Activated CD8-positive, alpha-beta memory T cell treated with anti-CD3 and anti-CD28 coated beads for 36 hours (primary cell): ENCODE measurements at regions not wholly inside any gene's neighbourhood (a gene's known extent, or its start where the extent isn't known, plus 50 kb on each side); places are given as distances from the start of the nearest gene placed in this dataset.

Experiments
- CTCF ChIA-PET: fragments of 350-600 bp; sonication (Branson Sonifier 250); formaldehyde crosslinking; loops from one replicate; lab custom pipeline; 2021; ENCODE audit warnings: antibody characterized with exemption; lab: Charles Lee
- POLR2A ChIA-PET: fragments of 350-600 bp; sonication (Branson Sonifier 250); formaldehyde crosslinking; loops from one replicate; lab custom pipeline; 2021; ENCODE audit warnings: antibody characterized with exemption; lab: Charles Lee

DNA sequence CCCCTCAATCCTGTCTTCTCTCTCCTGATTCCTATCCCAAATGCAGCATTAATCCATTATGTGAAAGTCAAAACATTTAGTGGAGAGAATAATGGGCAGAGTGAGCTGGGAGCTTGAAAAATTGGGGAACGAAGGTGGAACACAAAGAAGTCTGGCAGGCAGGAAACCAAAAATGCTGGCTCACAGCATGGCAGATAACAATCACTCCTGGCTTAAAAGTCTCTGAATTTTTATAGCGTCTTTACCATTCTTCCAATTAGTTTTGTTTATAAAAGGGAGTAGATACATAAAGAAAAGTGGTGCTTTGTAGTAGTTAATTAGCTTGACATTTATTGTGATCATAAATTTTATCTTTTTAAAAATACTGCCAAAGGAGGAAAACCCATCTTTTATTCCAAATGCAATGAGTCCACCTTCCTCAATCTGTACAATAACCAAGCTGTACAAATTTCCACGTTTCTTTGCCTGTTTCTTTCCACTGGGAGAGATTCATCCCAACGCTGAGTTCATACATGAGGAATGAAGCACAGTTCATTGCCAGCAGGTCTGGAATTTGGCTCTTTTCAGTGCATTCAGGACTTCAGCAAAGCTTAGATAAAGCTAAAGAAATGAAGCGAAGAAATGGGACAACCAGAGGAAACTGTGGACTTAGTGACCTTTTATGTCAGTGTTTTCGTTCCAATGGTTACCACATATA lies 174.7 kb downstream of the HMHB1 start:
- POLR2A ChIA-PET = no interaction called here
- CTCF ChIA-PET = no interaction called here

DNA sequence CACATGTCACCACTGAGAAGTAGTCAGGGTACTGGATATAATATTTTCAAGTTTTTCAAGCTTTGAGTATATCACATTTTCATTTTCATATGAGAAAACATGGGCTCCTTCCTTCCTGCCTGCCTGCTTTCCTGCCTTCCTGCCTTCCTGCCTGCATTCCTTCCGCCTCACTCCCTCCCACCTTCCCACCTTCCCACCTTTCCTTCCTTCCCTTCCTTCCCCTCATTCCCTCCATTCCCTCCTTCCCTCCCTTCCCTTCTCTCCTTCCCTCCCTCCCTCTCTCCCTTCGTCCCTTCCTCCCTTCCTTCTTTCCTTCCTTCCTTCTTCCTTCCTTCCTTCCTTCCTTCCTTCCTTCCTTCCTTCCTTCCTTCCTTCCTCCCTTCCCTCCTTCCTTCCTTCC lies 175.3 kb downstream of the HMHB1 start:
- CTCF ChIA-PET = interaction anchor here (0.7 kb wide), 1 partner anchor 18 kb away, joined by 3 read pairs; no protein-coding TSS in a partner anchor
- POLR2A ChIA-PET = no interaction called here

DNA sequence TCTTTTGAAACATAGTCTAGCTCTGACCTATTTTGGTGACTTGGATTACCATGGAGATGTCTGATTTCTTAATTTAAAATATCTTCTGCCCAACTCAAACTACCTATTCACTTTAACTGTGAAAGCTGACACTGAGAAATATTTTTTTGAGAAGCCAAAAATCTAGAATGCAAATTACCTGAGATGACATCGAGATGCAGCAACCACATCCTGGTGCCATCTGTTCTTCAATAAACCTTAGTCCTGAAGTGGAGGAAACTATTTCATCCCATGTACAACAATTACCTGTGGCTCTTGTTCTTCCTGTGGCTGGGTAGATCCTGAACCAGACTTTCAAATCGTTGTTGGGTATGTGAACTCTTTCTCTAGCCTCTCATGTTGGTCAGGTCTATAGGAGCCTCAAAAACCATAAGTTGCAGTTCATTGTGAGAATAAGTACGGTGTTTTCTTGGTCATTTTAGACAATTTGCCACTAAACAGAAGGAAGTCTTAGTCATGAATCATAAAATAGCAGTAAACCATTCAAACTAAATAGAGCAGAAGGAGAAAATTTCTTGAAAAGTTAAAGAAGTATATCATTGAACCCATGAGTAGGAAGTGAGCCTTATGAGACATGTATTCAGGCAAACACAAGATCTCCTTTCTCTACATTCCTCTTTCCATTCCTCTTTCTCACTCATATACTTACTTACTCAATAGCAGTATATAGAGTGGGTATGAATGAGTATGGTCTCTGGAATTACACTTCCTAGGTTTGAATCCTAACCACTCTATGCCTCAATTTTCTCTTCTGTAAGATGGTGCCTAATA lies 176.0 kb downstream of the HMHB1 start:
- ChIA-PET CTCF (interaction anchor here (0.7 kb wide), 1 partner anchor 17 kb away, joined by 3 read pairs; no protein-coding TSS in a partner anchor), POLR2A (no interaction called here)

DNA sequence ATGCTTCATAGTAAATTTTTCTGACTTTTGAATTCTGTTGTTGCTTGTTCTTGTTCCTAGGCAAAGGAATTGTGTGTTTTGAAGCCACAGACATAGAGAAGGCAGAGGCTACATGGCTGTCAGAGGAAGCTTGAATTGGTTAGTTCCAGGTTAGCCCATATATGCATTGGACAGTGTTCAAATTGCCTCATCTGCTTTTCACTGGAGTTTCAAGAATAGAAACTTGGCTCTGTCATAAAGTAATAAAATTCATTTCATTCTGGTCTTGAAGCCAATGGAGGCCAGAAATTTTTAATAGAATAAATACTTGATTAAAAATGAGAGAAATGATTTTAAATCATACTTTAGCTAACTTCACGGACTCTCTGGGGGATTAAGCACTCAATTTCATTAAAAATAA lies 178.0 kb downstream of the YIPF5 start:
- ChIA-PET POLR2A (no interaction called here), CTCF (interaction anchor here (0.6 to 0.7 kb wide), 2 partner anchors 11 to 762 kb away, joined by 3 to 4 read pairs; no protein-coding TSS in a partner anchor)

DNA sequence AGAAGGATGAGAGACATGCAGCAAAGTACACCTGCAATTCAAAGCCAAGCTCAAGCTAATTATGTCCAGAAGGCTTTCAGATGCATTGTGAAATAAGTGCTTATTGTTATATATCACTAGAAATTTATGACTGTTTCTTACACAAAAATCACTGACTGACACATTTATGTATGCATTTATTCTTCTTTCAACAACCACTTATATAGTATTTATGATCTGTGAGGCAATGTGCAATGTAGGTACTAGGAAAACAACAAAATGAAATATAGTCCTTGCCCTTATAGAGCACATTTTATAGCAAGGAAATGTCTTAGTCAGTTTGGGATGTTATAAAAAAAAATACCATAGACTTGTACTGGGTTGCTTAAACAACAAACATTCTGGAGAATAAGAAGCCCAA lies 167.6 kb downstream of the YIPF5 start:
- CTCF ChIA-PET = no interaction called here
- POLR2A ChIA-PET = no interaction called here

DNA sequence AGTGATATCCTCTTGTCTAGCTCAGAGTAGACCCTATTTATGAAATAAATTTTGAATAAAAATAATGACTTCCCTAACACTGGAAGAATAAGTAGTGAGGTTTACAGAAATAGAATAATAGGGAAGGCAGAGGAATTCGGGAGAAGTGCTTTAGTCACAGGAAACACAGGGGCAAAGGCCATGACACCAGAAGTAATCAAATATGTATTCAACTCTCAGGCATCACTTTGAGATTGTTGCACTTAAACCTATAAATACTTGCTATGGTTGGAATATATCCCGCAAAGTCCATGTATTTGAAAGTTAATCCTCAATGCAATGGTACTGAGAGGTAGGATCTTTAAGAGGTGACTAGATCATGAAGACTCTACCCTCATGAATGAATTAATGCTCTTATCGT lies 166.8 kb downstream of the YIPF5 start:
- POLR2A ChIA-PET = no interaction called here
- CTCF ChIA-PET = no interaction called here

DNA sequence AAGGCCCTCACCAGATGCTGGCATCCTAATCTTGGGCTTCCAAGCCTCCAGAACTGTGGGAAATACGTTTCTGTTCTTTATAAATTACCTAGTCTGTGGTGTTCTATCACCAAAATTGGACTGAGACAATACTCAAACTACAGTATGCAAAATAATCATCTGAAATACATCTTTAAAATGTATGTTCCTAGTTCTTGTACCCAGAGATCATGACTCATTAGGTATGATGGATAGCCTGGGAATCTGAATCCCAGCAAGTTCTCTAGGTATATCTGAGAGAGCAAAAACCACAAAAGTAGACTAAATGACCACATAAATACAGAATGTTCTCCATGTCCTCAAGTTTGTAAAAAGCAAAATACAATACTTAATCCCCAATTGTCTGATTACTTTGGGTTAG lies 166.3 kb downstream of the YIPF5 start:
- ChIA-PET CTCF (no interaction called here), POLR2A (no interaction called here)

DNA sequence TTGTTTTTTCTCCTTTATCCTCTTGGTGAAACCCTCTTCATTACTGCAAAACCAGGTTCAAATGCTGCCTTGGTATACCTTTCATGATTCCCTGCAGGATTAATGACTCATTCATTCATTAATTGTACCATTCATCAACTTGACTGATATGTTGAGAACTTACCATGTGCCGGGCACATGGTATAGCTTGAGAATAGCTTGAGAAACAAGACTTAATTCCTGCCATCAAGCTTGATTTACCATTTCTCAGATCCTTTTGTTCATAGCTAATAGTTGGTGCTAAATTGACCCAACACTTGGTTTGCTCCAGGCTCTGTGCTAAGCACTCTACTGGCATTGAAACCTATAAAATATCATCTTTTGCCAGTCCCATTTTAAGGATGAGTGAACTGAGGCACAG lies 165.7 kb downstream of the YIPF5 start:
- CTCF ChIA-PET = interaction anchor here (0.6 kb wide), 1 partner anchor 17 kb away, joined by 3 read pairs; no protein-coding TSS in a partner anchor
- POLR2A ChIA-PET = no interaction called here

DNA sequence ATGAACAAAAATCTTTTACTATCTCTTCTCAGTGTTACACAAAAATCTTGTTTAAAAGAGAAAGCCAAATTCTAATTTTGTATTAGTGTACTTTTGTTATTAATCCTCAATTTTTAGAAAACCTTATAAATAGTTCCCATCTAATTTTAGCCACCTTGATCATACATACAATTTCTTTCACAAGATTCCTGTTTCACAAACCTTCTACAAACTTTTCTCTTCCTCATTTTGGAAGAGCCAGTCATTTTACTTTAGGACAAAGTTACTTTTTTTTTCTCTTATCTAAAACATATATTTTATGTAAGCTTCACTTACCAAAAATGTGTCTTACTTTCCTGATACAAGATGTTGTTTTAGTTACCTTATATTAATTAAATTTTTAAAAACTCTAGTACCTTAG lies 161.3 kb downstream of the YIPF5 start:
- CTCF ChIA-PET = no interaction called here
- POLR2A ChIA-PET = no interaction called here

DNA sequence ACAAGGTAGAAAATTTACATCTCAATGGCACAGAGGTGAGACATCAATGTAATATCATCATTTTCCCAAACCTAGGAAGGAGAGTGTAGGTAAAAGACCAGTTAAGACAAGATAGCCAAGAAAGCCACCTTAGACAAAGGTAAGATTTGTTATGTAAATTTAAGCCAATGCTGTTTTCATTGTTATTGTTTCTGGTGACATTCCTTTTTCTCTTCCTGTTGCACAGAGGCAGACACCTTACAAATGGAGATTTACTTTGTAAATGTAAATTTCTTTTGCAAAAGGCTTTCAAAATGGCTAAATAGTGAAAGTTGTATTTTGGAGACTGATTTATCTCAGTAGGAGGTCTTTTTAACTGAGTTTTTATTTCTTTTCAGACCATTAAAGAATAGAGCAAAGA lies 159.1 kb downstream of the YIPF5 start:
- ChIA-PET POLR2A (no interaction called here), CTCF (no interaction called here)

DNA sequence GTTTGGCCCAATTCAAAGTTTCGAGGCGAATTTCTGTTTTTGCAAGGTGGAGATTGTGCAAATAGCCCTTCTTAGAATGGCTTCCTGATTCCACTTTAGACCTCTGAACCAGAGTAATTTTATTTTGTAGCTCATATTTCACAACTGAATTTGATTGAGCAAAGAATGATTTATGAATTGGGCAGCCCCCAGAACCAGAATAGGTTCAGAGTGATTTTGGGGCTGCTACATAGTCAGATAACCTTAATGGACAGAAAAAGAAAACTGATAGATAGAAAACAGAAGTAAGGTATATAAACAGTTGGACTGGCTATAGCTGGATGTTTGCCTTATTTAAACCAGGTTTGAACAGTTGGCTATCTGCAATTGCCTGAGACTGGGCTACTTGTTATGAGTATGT lies 156.6 kb downstream of the YIPF5 start:
- POLR2A ChIA-PET = no interaction called here
- CTCF ChIA-PET = no interaction called here

DNA sequence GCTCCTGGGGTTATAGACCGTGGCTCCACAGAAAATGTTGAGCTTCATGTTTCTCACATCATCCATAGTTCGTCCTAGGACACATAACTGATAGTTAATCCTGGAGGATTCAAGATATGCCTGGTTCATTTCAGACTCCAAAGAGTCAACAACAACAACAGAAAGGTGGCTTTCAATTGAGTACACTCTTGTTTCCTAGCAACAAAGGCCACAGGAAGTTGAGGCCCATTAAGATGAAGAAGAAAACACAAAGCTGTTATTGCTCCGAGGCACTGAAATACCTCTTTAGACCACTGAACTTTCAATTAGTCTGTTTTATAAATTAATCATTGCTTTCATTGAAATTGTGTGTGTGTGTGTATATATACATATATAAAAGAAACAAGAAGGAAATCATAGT lies 154.5 kb downstream of the YIPF5 start:
- ChIA-PET CTCF (no interaction called here), POLR2A (no interaction called here)

DNA sequence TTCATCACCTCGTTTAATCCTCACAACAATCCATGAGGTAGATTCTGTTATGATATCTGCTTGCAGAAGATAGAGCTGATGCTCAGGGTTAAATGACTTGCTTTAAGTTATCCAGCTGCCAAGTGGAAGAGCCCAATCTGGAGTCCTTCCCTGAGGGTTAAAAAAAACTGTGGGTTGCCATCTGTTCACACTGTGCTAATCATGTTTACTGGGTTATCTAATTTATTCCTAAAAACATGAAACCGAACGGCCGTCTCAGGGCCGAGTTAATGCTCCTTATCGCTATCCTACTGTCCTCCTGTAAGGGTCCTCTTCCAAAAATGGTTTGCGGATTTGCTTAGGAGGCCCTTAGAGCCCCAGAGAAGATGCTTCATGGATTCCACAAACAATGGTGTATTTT lies 153.3 kb downstream of the YIPF5 start:
- ChIA-PET POLR2A (no interaction called here), CTCF (no interaction called here)

DNA sequence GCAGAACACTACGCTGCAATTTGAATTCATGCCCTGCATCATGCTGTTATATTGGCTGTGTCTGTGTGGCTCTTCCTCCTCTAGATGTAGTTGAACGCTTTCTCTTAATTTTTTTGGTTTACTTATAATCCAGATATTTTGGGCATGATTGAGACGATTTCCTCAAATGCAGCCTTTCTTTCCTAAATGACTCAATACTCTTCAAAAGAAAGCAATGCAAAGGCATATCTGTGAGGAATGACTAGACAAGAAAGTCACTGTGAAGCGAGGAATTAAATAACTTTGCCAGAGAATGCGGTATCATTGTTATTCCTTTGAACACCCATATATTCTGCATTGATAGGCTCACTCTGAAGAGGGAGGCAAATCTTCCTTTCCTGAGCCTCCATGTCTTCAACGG lies 152.8 kb downstream of the YIPF5 start:
- ChIA-PET CTCF (no interaction called here), POLR2A (no interaction called here)

DNA sequence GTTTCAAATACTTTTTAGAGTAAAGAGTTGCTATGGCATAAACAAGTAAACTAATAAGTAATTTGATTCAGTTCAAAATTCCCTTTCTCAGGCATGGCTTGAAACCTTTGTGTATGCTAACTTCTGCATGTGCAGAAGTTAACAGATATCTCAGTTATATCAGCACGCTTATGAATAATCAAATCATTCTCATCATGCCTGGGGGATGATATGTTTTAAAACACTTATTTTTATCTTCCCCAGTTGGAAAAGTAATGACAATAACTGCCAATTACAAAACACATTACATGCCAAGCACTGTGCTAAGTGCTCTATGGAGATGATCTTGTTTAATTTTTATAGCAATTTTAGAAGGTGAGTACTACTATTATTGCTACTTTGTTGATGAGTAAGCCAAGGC lies 146.4 kb downstream of the YIPF5 start:
- POLR2A ChIA-PET = no interaction called here

DNA sequence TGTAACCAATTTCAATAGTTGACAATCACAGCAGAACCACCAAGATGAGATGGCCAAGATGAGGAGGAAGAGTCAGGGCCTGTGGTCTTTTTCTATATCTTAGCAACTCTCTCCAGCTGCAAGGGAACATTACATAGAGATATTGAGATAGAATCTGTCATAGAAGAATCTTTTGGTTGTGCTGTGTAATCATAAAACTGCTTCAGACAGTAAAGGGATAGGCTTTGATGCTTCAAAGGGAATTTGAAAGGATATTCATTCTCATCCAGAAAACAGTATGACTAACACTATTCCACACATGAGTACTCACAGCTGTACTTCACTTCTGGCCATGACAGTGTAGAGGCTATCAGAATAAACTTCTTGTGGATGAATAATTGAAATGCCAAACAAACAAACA lies 145.9 kb downstream of the YIPF5 start:
- ChIA-PET CTCF (no interaction called here), POLR2A (no interaction called here)

More for the DNA sequence above, 146.4 kb downstream of the YIPF5 start:
- CTCF ChIA-PET = no interaction called here

DNA sequence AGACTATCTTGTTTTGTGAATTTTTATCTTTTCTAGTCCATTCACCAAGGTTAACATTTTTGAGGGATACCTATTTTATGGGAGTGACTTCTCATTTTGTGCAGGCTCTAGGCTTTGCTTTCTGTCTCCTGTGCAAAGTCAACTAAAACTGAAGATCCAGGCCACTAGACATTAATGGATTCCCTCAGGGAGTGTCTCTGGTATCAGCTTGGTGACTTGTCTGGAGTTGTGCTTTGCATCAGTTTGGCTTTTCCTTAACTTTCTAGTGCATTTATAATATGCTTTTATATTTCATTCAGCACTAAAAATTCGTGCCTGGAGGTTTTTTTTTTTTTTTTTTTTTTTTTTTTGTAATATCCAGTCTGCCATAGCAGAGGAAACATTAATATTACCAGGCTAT lies 144.2 kb downstream of the YIPF5 start:
- CTCF ChIA-PET = no interaction called here
- POLR2A ChIA-PET = no interaction called here

DNA sequence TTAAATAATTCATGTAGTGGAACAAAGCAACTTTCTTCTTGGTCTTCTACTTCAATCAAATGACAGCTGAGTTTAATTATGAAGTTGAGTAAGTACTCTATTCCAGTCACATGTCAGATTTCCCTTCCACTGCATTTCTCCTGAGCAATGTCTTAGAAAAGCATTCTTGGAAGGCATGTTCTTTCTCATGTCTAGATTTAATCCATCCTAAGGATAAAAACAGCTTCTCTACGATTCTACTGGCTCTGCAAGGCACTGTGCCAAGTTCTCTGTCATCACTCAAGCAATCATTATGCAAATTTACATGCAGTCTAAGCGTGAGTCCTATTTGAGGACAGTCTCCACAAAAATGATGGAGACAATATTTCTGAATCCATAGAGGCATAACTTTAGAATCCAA lies 142.4 kb downstream of the YIPF5 start:
- POLR2A ChIA-PET = no interaction called here

DNA sequence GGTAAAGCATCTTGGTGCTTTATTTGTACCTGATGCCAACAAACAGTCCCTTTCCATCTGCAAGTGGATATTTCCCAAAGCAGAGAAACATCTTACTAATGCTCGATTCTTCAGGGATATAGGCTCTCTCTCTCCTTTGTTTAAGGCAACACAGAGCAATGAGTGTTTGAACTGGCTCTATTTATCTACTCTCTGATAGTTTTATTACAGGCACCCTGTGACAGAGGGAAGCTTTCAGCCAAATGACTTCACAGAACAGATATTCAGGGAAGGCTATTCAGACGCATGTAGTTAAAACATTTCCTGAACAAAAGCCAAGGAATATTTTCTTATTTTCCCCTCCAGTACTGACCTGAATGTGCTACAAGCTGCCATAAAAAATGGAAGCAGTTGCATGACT lies 141.8 kb downstream of the YIPF5 start:
- POLR2A ChIA-PET = no interaction called here
- CTCF ChIA-PET = no interaction called here

More for the DNA sequence above, 142.4 kb downstream of the YIPF5 start:
- CTCF ChIA-PET = no interaction called here

DNA sequence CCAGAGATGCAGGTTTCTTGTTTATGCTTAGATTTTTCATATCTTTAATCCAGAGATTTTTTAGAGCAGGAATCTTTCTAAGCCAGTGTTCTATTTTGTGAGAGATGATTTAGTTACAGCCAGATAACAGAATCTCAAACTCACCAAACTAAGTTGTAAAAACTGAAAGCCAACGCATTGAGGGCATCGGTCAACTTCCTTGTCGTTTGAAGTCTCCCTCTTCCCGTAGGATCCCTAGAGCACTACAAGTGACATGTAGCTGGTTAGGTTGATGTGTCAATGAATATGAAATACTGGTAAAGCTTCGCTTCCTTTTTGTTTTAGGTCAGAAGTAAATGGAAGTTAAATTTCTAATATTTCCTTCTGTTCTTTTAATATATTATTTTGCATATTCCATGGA lies 139.6 kb downstream of the YIPF5 start:
- POLR2A ChIA-PET = no interaction called here

DNA sequence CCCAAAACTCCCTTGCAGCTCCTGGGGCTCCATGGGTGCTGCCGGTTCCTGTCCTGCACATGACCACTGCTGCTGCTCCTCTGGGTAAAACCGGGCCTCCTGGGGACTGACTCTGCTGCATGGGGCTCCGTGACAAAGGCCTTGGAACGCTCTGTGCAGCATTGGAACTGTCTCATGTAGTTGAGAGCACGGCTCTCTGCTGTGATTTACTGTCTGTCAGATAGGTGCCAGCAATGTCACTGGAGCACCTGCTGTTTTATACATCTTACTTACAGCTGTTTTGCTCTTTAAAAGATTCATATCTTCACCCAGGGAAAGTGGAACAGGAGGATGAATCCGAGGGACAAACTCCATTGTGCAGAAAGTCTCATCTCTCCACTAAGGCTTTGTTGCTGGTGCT lies 138.1 kb downstream of the YIPF5 start:
- ChIA-PET POLR2A (no interaction called here), CTCF (no interaction called here)

More for the DNA sequence above, 139.6 kb downstream of the YIPF5 start:
- CTCF ChIA-PET = no interaction called here
